GM10248 (cell line): ENCODE measurements at regions not wholly inside any gene's neighbourhood (a gene's known extent, or its start where the extent isn't known, plus 50 kb on each side); places are given as distances from the start of the nearest gene placed in this dataset.

Source experiments
- CTCF ChIA-PET: fragments of 300-600 bp; sonication (Branson Sonifier 250); formaldehyde crosslinking; extraction: SDS; loops from one replicate; lab custom pipeline; 2021; ENCODE audit warnings: antibody characterized with exemption; lab: Yijun Ruan, JAX
- POLR2A ChIA-PET: fragments of 350-650 bp; sonication (Branson Sonifier 250); formaldehyde crosslinking; extraction: SDS; loops from one replicate; lab custom pipeline; 2020; ENCODE audit warnings: antibody characterized with exemption; lab: Yijun Ruan, JAX
- DNase-seq: peaks from one replicate; pipeline ENCODE4 v3.0.0; 2012; ENCODE audit errors: extremely low spot score
- CTCF ChIP-seq: IDR thresholded peaks from 2 replicates; pipeline ENCODE4 v1.5.1; 2012; ENCODE audit warnings: mild to moderate bottlenecking, low read depth; ENCODE audit errors: extremely low read depth, missing control alignments, control extremely low read depth

GRCh38 chr3:90055666-90056065 is 948.2 kb downstream of the EPHA3 start:
- DNase-seq, result no peak
- ChIA-PET POLR2A (no interaction called here), CTCF (no interaction called here)
- no peak for TF ChIP-seq CTCF

GRCh38 chr3:90056281-90057032 is 949.0 kb downstream of the EPHA3 start:
- ChIA-PET CTCF (interaction anchor here (1.0 kb wide), 1 partner anchor 9 kb away, joined by 4 read pairs; no protein-coding TSS in a partner anchor), POLR2A (no interaction called here)
- no peak for TF ChIP-seq CTCF
- no peak for DNase-seq

GRCh38 chr3:90062016-90062415 is 954.6 kb downstream of the EPHA3 start:
- no peak for TF ChIP-seq CTCF
- DNase-seq, result no peak
- POLR2A ChIA-PET, result no interaction called here
- CTCF ChIA-PET, result interaction anchor here (1.4 to 3.0 kb wide), 3 partner anchors 12 to 30 kb away, joined by 6 read pairs; no protein-coding TSS in a partner anchor

- ChIA-PET CTCF (interaction anchor here (1.5 to 3.0 kb wide), 2 partner anchors 11 to 13 kb away, joined by 6 read pairs; no protein-coding TSS in a partner anchor), POLR2A (no interaction called here)
- no peak for TF ChIP-seq CTCF
- no peak for DNase-seq
Observed at GRCh38 chr3:90062631-90063200, 955.3 kb downstream of the EPHA3 start.

GRCh38 chr3:90068783-90069182 is 961.4 kb downstream of the EPHA3 start:
- ChIA-PET POLR2A (no interaction called here), CTCF (no interaction called here)
- TF ChIP-seq CTCF, result no peak
- DNase-seq, result no peak

- ChIA-PET CTCF (no interaction called here), POLR2A (no interaction called here)
- DNase-seq, result no peak
- no peak for TF ChIP-seq CTCF
Observed at GRCh38 chr3:90069748-90070147, 962.3 kb downstream of the EPHA3 start.
